GM10266 (cell line): ENCODE measurements at regions not wholly inside any gene's neighbourhood (a gene's known extent, or its start where the extent isn't known, plus 50 kb on each side); places are given as distances from the start of the nearest gene placed in this dataset.

Source experiments
- DNase-seq: peaks from one replicate; pipeline ENCODE4 v3.0.0; 2012; ENCODE audit errors: extremely low spot score
- TF ChIP-seq, protein P1 (sequence below): IDR thresholded peaks from 2 replicates; pipeline ENCODE4 v1.5.1; 2012; ENCODE audit warnings: mild to moderate bottlenecking, low read depth; ENCODE audit not compliant: control insufficient read depth, insufficient read depth; ENCODE audit errors: missing control alignments

DNA sequence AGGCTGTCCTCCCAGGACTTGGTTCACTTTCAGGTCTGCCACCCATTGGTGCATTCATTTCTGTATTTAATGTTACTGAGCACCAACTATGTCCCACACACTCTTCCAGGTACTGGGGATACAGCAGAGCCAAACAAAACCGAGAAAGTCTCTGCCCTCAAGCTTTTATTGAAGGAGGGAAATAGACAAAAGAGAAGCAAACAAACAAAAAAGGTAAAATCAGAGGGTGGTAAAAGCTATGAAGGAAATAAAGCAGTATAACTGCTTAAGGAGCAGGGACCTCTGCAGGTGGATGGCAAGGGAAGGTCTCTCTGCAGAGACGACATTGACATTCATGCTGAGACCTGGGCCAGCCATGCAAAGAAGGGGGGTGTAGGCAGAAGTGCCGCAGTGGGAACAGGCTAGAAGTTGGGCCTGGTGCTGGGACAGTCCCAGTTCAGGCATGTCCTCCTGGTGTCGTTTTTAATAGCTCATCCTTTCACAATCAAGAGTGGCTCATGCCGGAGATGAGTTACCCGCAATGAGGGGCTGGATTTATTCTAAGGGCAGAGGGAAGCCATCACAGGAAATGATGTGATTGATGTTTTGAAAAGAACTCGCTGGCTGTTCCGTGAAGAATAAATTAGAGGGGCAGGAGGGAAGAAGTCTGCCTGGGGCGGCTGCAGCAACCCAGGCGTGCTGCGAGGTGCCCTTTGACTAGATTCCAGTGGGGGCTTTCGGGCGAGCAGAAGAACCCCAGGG is 72.8 kb downstream of the IRF2BPL start:
- TF ChIP-seq, protein P1, sequence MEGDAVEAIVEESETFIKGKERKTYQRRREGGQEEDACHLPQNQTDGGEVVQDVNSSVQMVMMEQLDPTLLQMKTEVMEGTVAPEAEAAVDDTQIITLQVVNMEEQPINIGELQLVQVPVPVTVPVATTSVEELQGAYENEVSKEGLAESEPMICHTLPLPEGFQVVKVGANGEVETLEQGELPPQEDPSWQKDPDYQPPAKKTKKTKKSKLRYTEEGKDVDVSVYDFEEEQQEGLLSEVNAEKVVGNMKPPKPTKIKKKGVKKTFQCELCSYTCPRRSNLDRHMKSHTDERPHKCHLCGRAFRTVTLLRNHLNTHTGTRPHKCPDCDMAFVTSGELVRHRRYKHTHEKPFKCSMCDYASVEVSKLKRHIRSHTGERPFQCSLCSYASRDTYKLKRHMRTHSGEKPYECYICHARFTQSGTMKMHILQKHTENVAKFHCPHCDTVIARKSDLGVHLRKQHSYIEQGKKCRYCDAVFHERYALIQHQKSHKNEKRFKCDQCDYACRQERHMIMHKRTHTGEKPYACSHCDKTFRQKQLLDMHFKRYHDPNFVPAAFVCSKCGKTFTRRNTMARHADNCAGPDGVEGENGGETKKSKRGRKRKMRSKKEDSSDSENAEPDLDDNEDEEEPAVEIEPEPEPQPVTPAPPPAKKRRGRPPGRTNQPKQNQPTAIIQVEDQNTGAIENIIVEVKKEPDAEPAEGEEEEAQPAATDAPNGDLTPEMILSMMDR: no peak
- DNase-seq: peak; percentile 66

DNA sequence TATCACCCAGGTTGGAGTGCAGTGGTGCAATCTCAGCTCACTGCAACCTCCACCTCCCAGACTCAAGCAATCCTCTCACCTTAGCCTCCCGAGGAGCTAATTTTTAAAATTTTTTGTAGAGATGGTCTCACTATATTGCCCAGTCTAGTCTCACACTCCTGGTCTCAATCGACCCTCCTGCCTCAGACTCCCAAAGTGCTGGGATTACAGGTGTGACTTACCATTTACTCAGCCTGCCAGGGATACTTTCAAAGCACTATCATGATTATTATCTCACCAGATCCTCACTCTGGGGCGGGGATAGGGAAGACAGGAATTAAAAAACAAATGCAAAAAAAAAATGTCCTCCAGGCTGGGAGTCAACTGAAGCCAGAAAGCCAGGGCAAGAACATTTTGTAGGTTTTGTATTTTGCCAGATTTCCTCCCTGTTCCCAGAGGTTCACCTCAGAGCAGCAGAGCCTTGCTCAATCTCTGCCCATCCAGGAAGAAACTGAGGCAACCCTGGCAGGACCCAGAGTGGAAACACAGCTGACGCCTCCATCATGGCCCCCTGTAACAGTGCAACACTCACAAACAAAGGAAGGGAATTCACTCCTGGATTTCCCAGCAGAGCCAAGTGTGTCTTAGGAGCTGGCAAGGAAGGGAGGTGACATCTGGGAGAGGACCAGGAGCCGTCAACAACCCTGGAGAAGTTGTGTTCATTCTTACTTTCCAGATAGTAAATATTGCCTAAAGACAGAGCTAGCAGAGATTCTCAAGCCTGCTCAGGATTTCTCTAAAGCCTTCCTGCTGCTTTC is 73.9 kb downstream of the IRF2BPL start:
- TF ChIP-seq, protein P1: no peak
- no peak for DNase-seq

DNA sequence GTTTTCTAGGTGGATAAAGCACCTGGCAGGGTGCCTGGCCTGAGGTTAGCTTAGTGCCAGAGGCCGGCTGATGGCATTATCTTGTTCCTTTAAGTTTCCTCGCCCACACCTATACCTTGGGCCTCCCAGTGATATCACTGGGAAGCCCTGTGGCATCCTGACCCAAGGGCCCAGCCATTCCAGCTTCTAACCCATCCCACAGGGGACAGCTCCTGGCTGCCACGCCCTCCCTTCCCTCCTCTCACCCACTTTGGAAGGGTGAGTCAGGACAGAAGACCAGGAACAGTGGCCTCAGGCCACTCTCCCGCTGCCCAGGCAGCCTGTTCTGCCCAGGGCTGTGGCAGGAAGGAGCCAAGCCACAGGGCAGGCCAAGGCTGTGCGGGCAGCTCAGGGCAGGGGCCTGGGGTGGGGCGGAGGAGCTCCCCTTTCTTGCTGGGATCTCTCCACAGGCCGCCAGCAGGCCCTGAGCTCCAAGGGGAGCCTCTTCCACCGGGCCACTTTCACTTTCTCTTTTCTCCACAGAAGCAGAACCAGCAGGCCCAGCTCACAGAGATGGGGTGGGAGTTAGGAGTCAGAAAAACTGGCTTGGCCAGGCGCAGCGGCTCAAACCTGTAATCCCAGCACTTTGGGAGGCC is 75.1 kb downstream of the IRF2BPL start:
- TF ChIP-seq, protein P1: no peak
- peak; percentile 57 for DNase-seq

DNA sequence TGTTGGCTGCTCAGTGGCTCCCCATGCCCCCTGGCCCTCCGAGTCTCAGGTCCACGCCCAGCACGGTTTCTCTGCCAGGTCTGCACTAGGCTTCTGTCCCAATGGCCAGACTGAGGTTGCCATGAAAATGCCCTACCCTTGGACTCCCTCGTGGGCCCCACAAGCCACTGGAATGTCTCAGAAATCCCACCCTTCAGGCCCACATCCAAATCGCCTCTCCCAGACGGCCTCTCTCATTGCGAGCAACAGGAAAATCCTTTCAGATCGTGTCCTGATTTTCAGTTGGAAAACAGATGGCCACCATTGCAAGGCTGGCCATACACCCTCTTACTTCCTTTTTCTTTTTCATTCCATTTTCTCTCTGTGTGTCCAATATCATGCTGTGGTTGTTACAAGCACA is 77.3 kb downstream of the IRF2BPL start:
- TF ChIP-seq, protein P1: no peak
- DNase-seq: no peak

DNA sequence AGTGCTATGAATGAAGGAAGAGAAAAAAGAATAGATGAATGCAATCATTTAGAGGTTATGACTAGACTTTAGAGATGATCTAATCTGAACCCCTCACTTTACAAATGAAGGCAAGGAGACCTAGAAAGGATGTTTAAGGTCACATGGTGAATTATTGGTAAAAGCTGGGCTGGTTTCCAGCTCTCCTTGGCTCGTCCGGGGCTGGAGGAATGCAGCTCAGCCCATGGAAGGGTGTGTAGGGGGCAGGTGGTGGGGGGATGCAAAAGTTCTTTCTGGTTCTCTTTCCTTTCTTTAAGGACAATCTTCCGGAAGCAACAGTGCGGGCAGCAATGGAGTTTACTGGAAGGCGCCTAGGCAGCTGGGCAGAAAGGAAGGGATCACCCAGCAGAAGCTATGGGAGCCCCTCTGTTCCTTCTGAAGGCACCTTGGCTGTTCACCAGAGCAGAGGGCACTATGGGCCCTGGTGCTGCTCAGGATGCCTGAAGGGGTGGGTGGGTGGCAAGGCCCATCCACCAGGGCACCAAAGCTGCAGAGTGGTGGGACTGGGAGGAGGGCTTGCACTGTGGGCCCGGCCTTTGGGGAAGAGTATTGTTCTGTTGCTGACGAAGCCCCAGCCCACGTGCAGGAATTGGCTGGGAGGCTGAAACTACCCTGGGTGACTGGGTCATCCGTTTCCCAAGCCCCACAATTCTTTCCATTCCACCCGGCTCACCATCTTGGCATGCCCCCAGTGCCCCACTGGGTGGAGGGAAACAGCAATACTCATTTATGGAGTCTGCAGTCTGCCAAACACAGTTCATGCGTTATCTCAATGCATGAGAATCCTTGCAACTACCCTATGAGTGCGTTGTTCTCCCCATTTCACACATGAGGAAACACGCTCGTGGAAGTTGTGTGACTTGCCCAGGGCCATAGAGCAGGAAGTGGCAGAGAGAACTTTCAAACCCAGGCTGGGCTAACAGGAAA is 78.2 kb downstream of the IRF2BPL start:
- TF ChIP-seq, protein P1: no peak
- no peak for DNase-seq

DNA sequence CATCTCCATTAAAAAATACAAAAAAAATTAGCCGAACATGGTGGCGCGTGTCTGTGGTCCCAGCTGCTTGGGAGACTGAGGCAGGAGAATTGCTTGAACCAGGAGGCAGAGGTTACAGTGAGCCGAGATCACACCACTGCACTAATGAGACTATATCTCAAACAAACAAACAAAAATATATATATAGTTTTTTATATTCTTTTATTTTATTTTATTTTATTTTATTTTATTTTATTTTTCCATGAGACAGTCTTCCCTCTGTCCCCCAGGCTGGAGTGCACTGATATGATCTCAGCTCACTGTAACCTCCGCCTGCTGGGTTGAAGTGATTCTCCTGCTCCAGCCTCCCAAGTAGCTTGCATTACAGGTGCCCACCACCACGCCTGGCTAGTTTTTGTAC is 79.5 kb downstream of the IRF2BPL start:
- no peak for DNase-seq
- TF ChIP-seq, protein P1: no peak
